H9 (cell line): ENCODE measurements at regions not wholly inside any gene's neighbourhood (a gene's known extent, or its start where the extent isn't known, plus 50 kb on each side); places are given as distances from the start of the nearest gene placed in this dataset.

Experiments
- DNase-seq: peaks from one replicate; pipeline ENCODE4 v3.0.0-alpha.2; 2017
- H2AFZ ChIP-seq: one replicate; pipeline ENCODE4 v1.6.1; 2013; ENCODE audit warnings: mild to moderate bottlenecking, low read length, control low read depth, moderate library complexity
- H2AK5ac ChIP-seq: 2 replicates; pipeline ENCODE4 v1.6.1; 2013; ENCODE audit warnings: low read length, control low read depth, mixed read lengths; ENCODE audit not compliant: insufficient read length
- H2BK120ac ChIP-seq: one replicate; pipeline ENCODE4 v1.6.1; 2013; ENCODE audit warnings: low read depth, mild to moderate bottlenecking, low read length, control low read depth, inconsistent platforms; ENCODE audit not compliant: poor library complexity, severe bottlenecking
- H2BK12ac ChIP-seq: 2 replicates; pipeline ENCODE4 v1.6.1; 2013; ENCODE audit warnings: low read length, control low read depth, mixed read lengths, low read depth; ENCODE audit not compliant: insufficient read length
- H2BK15ac ChIP-seq: 2 replicates; pipeline ENCODE4 v1.6.1; 2013; ENCODE audit warnings: low read depth, low read length, control low read depth
- H2BK20ac ChIP-seq: one replicate; pipeline ENCODE4 v1.6.1; 2013; ENCODE audit warnings: low read depth, mild to moderate bottlenecking, low read length, control low read depth, inconsistent platforms; ENCODE audit not compliant: poor library complexity, severe bottlenecking
- H2BK5ac ChIP-seq: 2 replicates; pipeline ENCODE4 v1.6.1; 2013; ENCODE audit warnings: low read length, control low read depth, mixed read lengths; ENCODE audit not compliant: insufficient read length
- H3K14ac ChIP-seq: 2 replicates; pipeline ENCODE4 v1.6.1; 2013; ENCODE audit warnings: low read length, control low read depth; ENCODE audit not compliant: insufficient read depth
- H3K18ac ChIP-seq: 2 replicates; pipeline ENCODE4 v1.6.1; 2013; ENCODE audit warnings: low read depth, mild to moderate bottlenecking, mixed read lengths, low read length, control low read depth; ENCODE audit not compliant: insufficient read length
- H3K23ac ChIP-seq: 2 replicates; pipeline ENCODE4 v1.6.1; 2013; ENCODE audit warnings: low read length, control low read depth, mixed read lengths, low read depth; ENCODE audit not compliant: insufficient read length
- H3K23me2 ChIP-seq: 2 replicates; pipeline ENCODE4 v1.6.1; 2013; ENCODE audit warnings: low read depth, mild to moderate bottlenecking, mixed read lengths, low read length, control low read depth; ENCODE audit not compliant: insufficient read length, poor library complexity, severe bottlenecking
- H3K27ac ChIP-seq: 2 replicates; pipeline ENCODE4 v1.5.1; 2013; ENCODE audit warnings: low read length, control low read depth, mixed read lengths, low read depth; ENCODE audit not compliant: insufficient read length
- H3K27me3 ChIP-seq: 2 replicates; pipeline ENCODE4 v1.6.1; 2013; ENCODE audit warnings: low read length, control low read depth, inconsistent platforms; ENCODE audit not compliant: insufficient read depth
- H3K4ac ChIP-seq: 2 replicates; pipeline ENCODE4 v1.6.1; 2013; ENCODE audit warnings: low read depth, mild to moderate bottlenecking, control low read depth, inconsistent platforms, low read length, moderate library complexity
- H3K4me1 ChIP-seq: 2 replicates; pipeline ENCODE4 v1.6.1; 2013; ENCODE audit warnings: low read length, control low read depth, inconsistent platforms; ENCODE audit not compliant: insufficient read depth
- H3K4me2 ChIP-seq: 2 replicates; pipeline ENCODE4 v1.6.1; 2013; ENCODE audit warnings: low read length, control low read depth, mixed read lengths; ENCODE audit not compliant: insufficient read length, insufficient read depth
- H3K56ac ChIP-seq: 2 replicates; pipeline ENCODE4 v1.6.1; 2013; ENCODE audit warnings: low read depth, mild to moderate bottlenecking, mixed read lengths, low read length, control low read depth; ENCODE audit not compliant: insufficient read length
- H3K79me1 ChIP-seq: 2 replicates; pipeline ENCODE4 v1.6.1; 2013; ENCODE audit warnings: low read depth, mild to moderate bottlenecking, moderate library complexity, low read length, control low read depth, inconsistent platforms; ENCODE audit not compliant: insufficient read depth, poor library complexity, severe bottlenecking
- H3K79me2 ChIP-seq: 2 replicates; pipeline ENCODE4 v1.6.1; 2013; ENCODE audit warnings: low read length, control low read depth, inconsistent platforms; ENCODE audit not compliant: insufficient read depth
- H3K9ac ChIP-seq: 2 replicates; pipeline ENCODE4 v1.6.1; 2013; ENCODE audit warnings: low read length, control low read depth, mixed read lengths; ENCODE audit not compliant: insufficient read length; ENCODE audit errors: extremely low read depth
- H3K9me3 ChIP-seq: one replicate; pipeline ENCODE4 v1.6.1; 2013; ENCODE audit warnings: low read depth, low read length, inconsistent platforms; ENCODE audit not compliant: control insufficient read depth
- H3T11ph ChIP-seq: one replicate; pipeline ENCODE4 v1.6.1; 2013; ENCODE audit warnings: mild to moderate bottlenecking, low read length, control low read depth, inconsistent platforms
- H4K20me1 ChIP-seq: one replicate; pipeline ENCODE4 v1.6.1; 2013; ENCODE audit not compliant: control insufficient read depth, insufficient read length, insufficient read depth
- H4K5ac ChIP-seq: 2 replicates; pipeline ENCODE4 v1.6.1; 2013; ENCODE audit warnings: low read depth, mild to moderate bottlenecking, mixed read lengths, low read length, control low read depth; ENCODE audit not compliant: insufficient read length
- H4K8ac ChIP-seq: replicated peaks from 2 replicates; pipeline ENCODE4 v1.6.1; 2013; ENCODE audit warnings: low read length, control low read depth, mixed read lengths, low read depth; ENCODE audit not compliant: insufficient read length
- H4K91ac ChIP-seq: 2 replicates; pipeline ENCODE4 v1.6.1; 2013; ENCODE audit warnings: low read depth, mild to moderate bottlenecking, moderate library complexity, mixed read lengths, low read length, control low read depth; ENCODE audit not compliant: insufficient read length
- H3K27ac Mint-ChIP-seq, 3 experiments: 2 replicates in 2 of 3; 3 replicates in 1 of 3; pipeline ENCODE4 v1.8.0; 2020 to 2021; ENCODE audit warnings: mixed read lengths in 3 of 3, mild to moderate bottlenecking in 1 of 3, moderate library complexity in 1 of 3
- H3K27me3 Mint-ChIP-seq: 2 replicates; pipeline ENCODE4 v1.8.0; 2021; ENCODE audit warnings: low read depth, mild to moderate bottlenecking, moderate library complexity, mixed read lengths
- H3K36me3 Mint-ChIP-seq, 3 experiments: 2 replicates in 2 of 3; 3 replicates in 1 of 3; pipeline ENCODE4 v1.8.0; 2020 to 2021; ENCODE audit warnings: low read depth in 3 of 3, mixed read lengths in 3 of 3; ENCODE audit not compliant: insufficient read depth in 1 of 3
- H3K4me1 Mint-ChIP-seq, 2 experiments: 2 replicates each; pipeline ENCODE4 v1.8.0; 2020; ENCODE audit warnings: mixed read lengths in 2 of 2
- H3K4me3 Mint-ChIP-seq, 2 experiments: 2 replicates in 1 of 2; 3 replicates in 1 of 2; pipeline ENCODE4 v1.8.0; 2020 to 2021; ENCODE audit warnings: mild to moderate bottlenecking in 2 of 2, mixed read lengths in 2 of 2, moderate library complexity in 1 of 2
- H3K9me3 Mint-ChIP-seq, 2 experiments: 2 replicates in 1 of 2; 3 replicates in 1 of 2; pipeline ENCODE4 v1.8.0; 2020; ENCODE audit warnings: mild to moderate bottlenecking in 2 of 2, mixed read lengths in 2 of 2, moderate library complexity in 1 of 2
- CTCF ChIP-seq: fragments of 200-600 bp; sonication (generic); conservative IDR thresholded peaks from 3 replicates; pipeline ENCODE4 v1.8.0; 2021; ENCODE audit warnings: antibody characterized with exemption, mild to moderate bottlenecking
- WGBS: extraction: QIAGEN DNeasy Blood & Tissue Kit; methylation state at CpG from one replicate; pipeline ENCODE4 v1.1.7; 2013; ENCODE audit warnings: missing lambda C conversion rate, low lambda C conversion rate, mixed read lengths; ENCODE audit not compliant: insufficient read length; ENCODE audit errors: extremely low coverage; 5-methylcytosine and 5-hydroxymethylcytosine counted together

DNA sequence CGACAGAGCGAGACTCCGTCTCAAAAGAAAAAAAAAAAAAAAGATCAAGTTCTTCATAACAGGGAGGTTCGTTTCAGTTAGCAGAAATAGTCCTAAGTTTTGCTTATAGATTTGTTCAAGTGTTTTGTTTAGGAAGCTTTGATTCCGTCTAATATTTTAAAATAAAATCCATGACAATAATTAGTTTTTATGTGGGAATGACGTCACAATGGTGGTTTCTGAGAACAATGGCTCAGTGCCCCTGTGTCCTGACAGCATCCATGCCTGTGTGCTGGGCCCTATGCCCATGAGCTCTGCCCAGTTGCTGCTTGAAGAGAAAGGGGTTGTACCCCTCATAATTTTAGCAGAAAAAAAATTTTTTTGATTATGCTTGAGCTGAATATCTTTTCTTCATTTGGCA, 134.0 kb downstream of the SST start:
- no peak overlapping the region for H3K4me2 ChIP-seq
- H3K4ac ChIP-seq = no peak overlapping the region
- H4K5ac ChIP-seq = no peak overlapping the region
- no peak overlapping the region for H2AFZ ChIP-seq
- H2BK15ac ChIP-seq = no peak overlapping the region
- H3K18ac ChIP-seq = no peak overlapping the region
- H2BK5ac ChIP-seq = no peak overlapping the region
- H3K56ac ChIP-seq = no peak overlapping the region
- H3K23ac ChIP-seq = no peak overlapping the region
- no peaks in the 10 kb centered on the region for H3K23me2 ChIP-seq
- H3K79me1 ChIP-seq = no peaks in the 10 kb centered on the region
- no peak overlapping the region for H2BK12ac ChIP-seq
- no peaks in the 10 kb centered on the region for H3K27me3 ChIP-seq
- DNase-seq = no peak
- WGBS = no CpG with 5 or more reads among the region's 6 CpGs
- no peak overlapping the region for H3K9ac ChIP-seq
- no peak for TF ChIP-seq CTCF
- H2AK5ac ChIP-seq = no peak overlapping the region
- no peak overlapping the region for H4K91ac ChIP-seq
- H2BK120ac ChIP-seq = no peak overlapping the region
- H4K20me1 ChIP-seq = no peaks in the 10 kb centered on the region
- no peak overlapping the region for H3K27ac ChIP-seq
- H3K36me3 Mint-ChIP-seq = no peaks in the 10 kb centered on the region; a peak in 2 of 7 replicates
- H2BK20ac ChIP-seq = no peak overlapping the region
- H3K27me3 Mint-ChIP-seq = no peaks in the 10 kb centered on the region
- H3K4me1 ChIP-seq = peaks cover 5% of the 10 kb centered on the region; the same call in 1 of the 2 replicates
- H3K4me3 Mint-ChIP-seq = no peak overlapping the region
- no peaks in the 10 kb centered on the region for H3K9me3 ChIP-seq
- H3K4me1 Mint-ChIP-seq = peaks cover 11% of the 10 kb centered on the region in 2 experiments
- peaks cover 0 to 7% of the 10 kb centered on the region in 2 experiments; a peak in 3 of 5 replicates for H3K9me3 Mint-ChIP-seq
- no peak overlapping the region for H3T11ph ChIP-seq
- H3K27ac Mint-ChIP-seq = no peak overlapping the region
- no peak overlapping the region for H3K14ac ChIP-seq
- H3K79me2 ChIP-seq = no peaks in the 10 kb centered on the region
- no peak overlapping the region for H4K8ac ChIP-seq
